Chondrocyte (in vitro differentiated cells): ENCODE measurements at regions not wholly inside any gene's neighbourhood (a gene's known extent, or its start where the extent isn't known, plus 50 kb on each side); places are given as distances from the start of the nearest gene placed in this dataset.

ENCODE experiments used
- DNase-seq: peaks from one replicate; pipeline ENCODE4 v3.0.0; 2021; ENCODE audit warnings: mixed read lengths, low spot score
- H3K27ac Mint-ChIP-seq: one replicate; pipeline ENCODE4 v1.8.0; 2021; ENCODE audit warnings: mild to moderate bottlenecking, moderate library complexity, mixed read lengths; ENCODE audit not compliant: unreplicated experiment
- H3K27me3 Mint-ChIP-seq: 2 replicates; pipeline ENCODE4 v1.8.0; 2021; ENCODE audit warnings: low read depth, mixed read lengths
- H3K36me3 Mint-ChIP-seq: 2 replicates; pipeline ENCODE4 v1.8.0; 2021; ENCODE audit warnings: low read depth, mixed read lengths
- H3K4me1 Mint-ChIP-seq: 2 replicates; pipeline ENCODE4 v1.8.0; 2021; ENCODE audit warnings: low read depth, mild to moderate bottlenecking, mixed read lengths
- H3K4me3 Mint-ChIP-seq: one replicate; pipeline ENCODE4 v1.8.0; 2021; ENCODE audit warnings: mild to moderate bottlenecking, moderate library complexity, mixed read lengths; ENCODE audit not compliant: unreplicated experiment
- H3K9me3 Mint-ChIP-seq: 2 replicates; pipeline ENCODE4 v1.8.0; 2021; ENCODE audit warnings: low read depth, mixed read lengths
- TF ChIP-seq, protein P1 (sequence below): fragments of 200-600 bp; sonication (generic); IDR thresholded peaks from 2 replicates; pipeline ENCODE4 v1.5.0; 2021; ENCODE audit warnings: antibody characterized with exemption, mild to moderate bottlenecking, moderate library complexity

DNA sequence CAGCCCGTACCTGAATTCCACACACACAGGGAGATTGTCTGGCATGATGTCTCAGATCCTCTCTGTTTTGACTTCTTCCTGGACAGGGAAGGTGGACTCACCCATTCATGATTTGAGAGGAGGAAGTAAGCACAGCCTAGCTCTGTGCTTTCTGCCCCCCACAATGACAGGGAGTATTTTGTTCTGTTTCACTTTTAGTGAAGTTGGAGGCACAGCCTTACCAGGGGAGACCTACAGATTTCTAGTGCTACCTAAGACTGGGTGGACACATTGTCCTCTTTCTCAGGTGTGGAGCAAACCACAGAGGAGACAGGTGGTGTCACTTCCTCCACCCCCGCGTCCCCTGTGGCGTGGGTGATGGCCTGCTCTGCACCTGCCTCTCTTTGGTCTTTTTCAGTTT is 408.6 kb upstream of the PFKP start:
- Mint-ChIP-seq H3K27ac (no peak overlapping the region), H3K9me3 (no peaks in the 10 kb centered on the region), H3K36me3 (no peaks in the 10 kb centered on the region), H3K4me3 (no peak overlapping the region), H3K4me1 (no peaks in the 10 kb centered on the region), H3K27me3 (peaks cover 31% of the 10 kb centered on the region)
- DNase-seq = no peak
- TF ChIP-seq, protein P1, sequence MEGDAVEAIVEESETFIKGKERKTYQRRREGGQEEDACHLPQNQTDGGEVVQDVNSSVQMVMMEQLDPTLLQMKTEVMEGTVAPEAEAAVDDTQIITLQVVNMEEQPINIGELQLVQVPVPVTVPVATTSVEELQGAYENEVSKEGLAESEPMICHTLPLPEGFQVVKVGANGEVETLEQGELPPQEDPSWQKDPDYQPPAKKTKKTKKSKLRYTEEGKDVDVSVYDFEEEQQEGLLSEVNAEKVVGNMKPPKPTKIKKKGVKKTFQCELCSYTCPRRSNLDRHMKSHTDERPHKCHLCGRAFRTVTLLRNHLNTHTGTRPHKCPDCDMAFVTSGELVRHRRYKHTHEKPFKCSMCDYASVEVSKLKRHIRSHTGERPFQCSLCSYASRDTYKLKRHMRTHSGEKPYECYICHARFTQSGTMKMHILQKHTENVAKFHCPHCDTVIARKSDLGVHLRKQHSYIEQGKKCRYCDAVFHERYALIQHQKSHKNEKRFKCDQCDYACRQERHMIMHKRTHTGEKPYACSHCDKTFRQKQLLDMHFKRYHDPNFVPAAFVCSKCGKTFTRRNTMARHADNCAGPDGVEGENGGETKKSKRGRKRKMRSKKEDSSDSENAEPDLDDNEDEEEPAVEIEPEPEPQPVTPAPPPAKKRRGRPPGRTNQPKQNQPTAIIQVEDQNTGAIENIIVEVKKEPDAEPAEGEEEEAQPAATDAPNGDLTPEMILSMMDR = no peak

DNA sequence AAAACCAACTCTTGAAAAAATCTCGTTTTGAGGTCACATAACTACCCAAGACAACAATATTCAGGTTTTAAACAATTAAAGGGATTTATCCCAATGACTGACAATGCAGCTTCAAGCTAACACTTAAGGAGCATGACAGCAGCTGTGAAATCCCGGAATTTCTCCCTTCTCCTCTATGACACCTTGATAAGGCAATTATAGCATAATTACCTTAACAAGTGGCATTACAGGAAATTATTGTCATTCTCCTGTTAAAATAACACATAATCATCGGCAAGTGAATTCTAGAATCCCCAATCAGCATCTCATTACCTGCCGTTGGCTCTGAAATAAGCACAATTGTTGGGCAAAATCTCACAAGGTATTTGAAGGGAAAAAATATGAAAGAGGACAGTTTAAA is 417.0 kb upstream of the PFKP start:
- peaks cover 8% of the 10 kb centered on the region for H3K27me3 Mint-ChIP-seq
- TF ChIP-seq, protein P1 = no peak
- H3K36me3 Mint-ChIP-seq = no peaks in the 10 kb centered on the region
- no peak overlapping the region for H3K4me3 Mint-ChIP-seq
- H3K4me1 Mint-ChIP-seq = no peaks in the 10 kb centered on the region
- no peaks in the 10 kb centered on the region for H3K9me3 Mint-ChIP-seq
- no peak overlapping the region for H3K27ac Mint-ChIP-seq
- DNase-seq = no peak

DNA sequence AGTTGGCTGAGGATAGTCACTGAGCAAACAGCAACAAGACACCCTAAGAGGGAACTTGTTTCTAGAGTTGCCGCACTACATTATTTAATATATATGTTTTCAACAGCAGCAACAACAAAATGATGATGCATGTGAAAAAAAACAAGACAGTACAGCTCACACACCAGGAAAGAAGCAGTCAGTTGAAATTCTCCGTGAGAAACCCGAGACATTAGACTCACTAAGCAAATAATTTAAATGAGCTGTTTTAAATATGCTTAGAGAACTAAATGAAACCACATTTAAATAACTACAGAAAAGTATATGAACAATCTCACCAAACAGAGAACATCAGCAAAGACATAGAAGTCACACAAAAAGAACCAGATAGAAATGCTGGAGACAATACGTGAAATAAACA is 426.3 kb upstream of the PFKP start:
- Mint-ChIP-seq H3K4me1 (no peaks in the 10 kb centered on the region), H3K36me3 (no peaks in the 10 kb centered on the region), H3K4me3 (no peak overlapping the region), H3K27ac (no peak overlapping the region), H3K27me3 (peaks cover 22% of the 10 kb centered on the region), H3K9me3 (no peaks in the 10 kb centered on the region)
- TF ChIP-seq, protein P1 = no peak
- no peak for DNase-seq

DNA sequence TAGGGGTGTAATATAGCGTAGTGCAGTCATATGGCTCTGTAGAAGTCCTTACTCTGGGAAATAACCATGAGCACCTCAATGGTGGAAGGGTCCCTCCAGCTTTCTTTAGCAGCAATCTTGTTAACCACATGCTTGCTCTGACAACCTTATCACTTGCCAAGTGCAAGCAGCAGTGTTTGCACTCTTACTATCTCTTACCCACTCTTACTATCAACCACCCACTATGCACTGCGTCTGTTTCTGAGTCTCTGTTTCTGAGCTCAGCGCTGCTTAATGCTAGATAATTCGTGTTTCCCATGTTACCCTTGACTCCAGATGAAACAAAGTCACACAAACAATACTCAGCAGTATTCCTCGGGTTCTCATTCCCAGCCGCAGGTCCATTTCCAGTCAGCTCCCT is 433.7 kb upstream of the PFKP start:
- Mint-ChIP-seq H3K27me3 (peaks cover 21% of the 10 kb centered on the region), H3K4me1 (no peaks in the 10 kb centered on the region), H3K9me3 (no peaks in the 10 kb centered on the region), H3K27ac (no peak overlapping the region), H3K36me3 (no peaks in the 10 kb centered on the region), H3K4me3 (no peak overlapping the region)
- TF ChIP-seq, protein P1 = no peak
- DNase-seq = no peak

DNA sequence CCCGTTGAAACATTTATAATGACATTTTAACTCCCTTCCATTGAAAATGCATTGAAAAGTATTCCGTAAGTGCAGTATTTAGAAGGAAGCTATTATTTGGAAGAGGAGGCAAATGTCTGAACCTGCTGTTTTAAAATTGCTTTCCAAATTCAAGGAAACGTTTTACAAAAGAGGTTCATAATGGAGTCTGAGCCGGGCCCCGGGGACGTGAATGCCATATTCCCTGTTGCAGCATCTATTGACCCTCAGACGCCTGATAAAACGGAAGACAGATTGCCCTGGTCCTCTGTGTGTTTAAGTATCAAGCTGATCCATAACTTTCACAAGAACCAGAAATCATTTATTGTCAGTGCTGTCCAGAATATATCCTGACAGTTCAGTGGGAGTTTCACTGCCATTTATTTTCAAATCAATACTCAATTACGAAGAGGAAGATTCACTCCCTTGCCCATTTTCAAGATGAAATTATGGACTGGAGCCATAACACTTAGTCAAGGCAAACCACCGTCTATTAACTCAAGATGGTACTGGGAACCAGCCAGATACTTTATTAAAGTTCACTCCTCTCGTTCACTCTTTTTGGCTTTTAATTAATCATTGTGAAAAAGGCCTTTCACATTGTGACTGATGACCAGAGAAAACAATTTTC is 435.7 kb upstream of the PFKP start:
- H3K36me3 Mint-ChIP-seq = no peaks in the 10 kb centered on the region
- no peak for DNase-seq
- no peak overlapping the region for H3K27ac Mint-ChIP-seq
- TF ChIP-seq, protein P1 = no peak
- H3K4me3 Mint-ChIP-seq = no peak overlapping the region
- H3K4me1 Mint-ChIP-seq = no peaks in the 10 kb centered on the region
- H3K27me3 Mint-ChIP-seq = peaks cover 12% of the 10 kb centered on the region
- H3K9me3 Mint-ChIP-seq = no peaks in the 10 kb centered on the region
